GM18519 (cell line): ENCODE measurements at regions not wholly inside any gene's neighbourhood (a gene's known extent, or its start where the extent isn't known, plus 50 kb on each side); places are given as distances from the start of the nearest gene placed in this dataset.
"Not testable (repeated sequence)": the region's sequence is repeated elsewhere in the genome, so short reads cannot be mapped to it uniquely, and the experiment has no call there.

Experiments used
- ATAC-seq: cut with Tn5 transposase; IDR thresholded peaks from one replicate; pipeline ENCODE4 v1.9.1; 2021; ENCODE audit warnings: mild to moderate bottlenecking, moderate library complexity; ENCODE audit not compliant: unreplicated experiment, low FRiP score

DNA sequence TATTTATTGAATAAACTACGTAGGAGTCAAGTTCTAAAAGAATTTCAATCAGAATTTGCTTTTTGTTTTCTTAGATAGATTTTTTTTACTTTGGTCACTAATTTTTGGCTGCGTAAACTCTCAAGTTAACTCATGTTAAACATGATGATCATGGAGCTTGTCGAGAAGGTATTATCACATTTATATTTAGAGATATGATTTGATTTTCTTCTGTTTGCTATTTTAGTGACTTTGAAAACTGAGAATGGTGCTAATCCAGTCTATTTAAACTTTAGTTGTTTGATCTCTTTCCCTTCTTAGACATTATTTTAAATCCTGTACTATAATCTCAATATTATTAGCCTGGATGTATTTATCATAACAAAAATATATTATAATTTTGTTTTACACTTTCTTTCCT lies 179.4 kb upstream of the SEMA3C start:
- no peak for ATAC-seq

DNA sequence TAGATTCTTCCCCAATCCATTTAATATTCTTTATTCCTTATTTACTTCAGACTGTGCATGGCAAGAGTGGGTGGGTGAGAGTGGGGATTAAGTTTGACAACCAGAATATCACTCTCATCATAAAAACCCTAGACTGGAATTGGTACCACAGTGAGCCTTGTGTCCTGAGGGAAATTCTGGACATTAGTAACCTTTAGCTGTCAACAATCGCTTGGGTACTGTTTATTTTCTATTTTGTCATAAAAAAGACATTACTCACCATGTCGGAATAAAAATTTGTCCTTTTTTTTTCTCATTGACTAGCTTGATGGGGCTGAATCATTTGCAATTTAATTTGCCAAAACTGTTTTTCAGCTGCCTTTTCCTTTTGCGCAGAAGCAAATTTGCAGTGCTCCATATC lies 176.1 kb upstream of the SEMA3C start:
- ATAC-seq: no peak

DNA sequence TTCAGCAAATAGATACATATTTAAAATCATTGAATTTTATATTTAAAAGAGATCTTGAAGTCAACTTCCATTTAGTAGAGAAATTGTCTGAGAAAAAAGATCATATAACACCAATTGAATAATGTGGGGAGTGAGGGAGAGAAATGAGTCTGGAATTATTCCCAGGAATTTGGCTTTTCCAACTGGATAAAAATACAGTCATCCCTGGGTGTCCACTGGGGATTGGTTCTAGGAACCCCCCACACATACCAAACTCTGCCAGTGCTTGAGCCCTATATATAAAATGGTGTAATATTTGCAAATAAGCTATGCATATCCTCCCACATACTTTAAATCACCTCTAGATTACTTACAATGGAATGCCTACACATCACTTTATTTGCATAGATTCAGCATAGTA lies 162.8 kb upstream of the SEMA3C start:
- no peak for ATAC-seq

DNA sequence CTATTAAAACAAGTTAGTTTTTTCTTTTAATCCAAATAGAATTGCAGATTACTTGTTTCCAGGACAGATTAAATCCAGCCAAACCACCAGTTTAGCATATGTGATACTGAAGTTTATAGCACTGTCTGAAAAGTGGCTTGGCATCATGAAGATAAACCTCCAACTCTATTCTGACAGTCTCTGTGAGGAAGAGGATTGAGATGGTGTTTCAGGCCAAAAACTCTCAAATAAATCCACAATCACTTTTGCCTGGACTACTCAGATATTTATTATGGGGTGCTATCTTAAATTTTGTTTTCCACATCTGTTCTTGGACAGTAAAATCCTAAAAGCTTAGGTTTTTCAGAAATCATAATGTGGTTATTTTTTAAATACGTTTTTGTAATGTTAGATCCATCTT lies 161.7 kb upstream of the SEMA3C start:
- no peak for ATAC-seq

DNA sequence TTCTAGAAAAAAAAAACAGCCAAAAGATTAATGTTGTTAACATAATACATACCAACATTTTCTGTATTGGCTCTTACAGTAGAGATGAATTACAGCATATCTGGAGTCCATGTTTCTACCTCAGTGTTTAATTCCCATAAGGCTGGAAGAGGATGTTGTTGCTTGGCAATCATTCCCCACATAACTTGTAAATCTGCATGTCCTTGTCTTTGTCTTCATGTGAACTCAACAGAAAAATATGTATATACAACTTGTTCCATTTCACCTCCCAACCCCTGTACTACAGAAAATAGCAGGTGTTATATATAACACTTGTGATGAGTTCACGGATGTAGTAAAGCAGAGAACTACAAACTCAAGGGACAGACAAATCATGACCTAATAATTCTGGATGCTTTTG lies 160.9 kb upstream of the SEMA3C start:
- no peak for ATAC-seq

DNA sequence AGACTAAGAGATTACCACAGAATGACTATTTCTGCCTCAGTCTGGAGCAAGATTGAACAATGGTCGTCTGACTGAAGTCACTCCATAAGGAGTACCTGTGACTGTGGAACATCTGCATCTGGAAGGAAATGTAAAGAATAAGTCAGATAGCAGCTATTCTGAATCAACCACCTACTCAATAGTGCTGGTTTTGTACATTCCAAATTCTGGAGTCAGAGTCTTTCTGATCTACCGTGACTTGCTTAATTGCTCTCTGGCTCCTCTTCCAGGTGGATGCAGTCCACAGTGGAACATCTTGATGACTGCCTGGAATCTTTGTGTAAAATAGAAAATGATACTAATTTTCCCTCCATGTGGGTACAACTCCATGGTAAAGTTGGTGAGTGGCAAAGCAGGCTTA lies 156.3 kb upstream of the SEMA3C start:
- no peak for ATAC-seq

DNA sequence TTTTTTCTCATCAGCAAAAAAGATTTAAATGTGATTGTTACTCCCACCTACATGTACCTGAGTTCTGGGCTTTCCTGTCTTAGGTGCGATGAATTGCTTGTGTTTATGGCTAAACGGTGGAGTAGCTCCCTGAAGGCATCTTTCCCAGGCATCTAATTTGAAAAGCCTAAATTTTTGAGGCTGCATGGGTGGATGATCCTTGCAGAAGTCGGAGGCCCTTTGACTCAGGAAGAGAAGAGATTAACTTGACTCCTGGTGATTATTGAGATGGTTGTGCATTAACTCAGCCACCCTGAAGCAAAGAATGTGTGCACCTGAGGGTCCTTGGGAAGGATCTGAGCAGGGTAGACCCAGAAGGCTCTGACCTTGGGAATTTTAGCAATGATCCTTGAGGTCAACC lies 155.6 kb upstream of the SEMA3C start:
- ATAC-seq: no peak

DNA sequence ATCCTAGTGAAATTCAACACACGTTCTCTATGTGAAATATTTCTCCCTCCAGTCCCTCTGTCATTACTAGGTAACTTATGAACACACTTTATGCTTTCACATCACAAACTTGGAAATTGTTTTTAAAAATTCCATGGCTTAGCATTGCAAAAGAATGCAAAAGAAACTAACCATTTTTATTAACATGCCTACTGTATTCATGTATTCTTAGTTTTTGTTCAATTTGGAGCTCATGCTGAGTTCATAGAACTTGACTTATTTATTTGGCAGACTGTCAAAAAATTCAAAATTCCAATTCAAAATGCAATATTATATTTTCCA lies 155.0 kb upstream of the SEMA3C start:
- no peak for ATAC-seq

DNA sequence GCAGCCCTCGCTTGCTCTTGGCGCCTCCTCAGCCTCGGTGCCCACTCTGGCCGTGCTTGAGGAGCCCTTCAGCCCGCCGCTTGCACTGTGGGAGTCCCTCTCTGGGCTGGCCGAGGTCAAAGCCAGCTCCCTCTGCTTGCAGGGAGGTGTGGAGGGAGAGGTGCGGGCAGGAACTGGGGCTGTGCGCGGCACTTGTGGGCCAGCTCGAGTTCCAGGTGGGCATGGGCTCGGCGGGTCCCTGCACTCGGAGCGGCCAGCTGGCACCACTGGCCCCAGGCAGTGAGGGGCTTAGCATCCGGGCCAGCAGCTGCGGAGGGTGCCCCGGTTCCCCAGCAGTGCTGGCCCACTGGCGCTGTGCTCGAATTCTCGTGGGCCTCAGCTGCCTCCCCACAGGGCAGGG lies 152.1 kb upstream of the SEMA3C start:
- ATAC-seq: no peak

DNA sequence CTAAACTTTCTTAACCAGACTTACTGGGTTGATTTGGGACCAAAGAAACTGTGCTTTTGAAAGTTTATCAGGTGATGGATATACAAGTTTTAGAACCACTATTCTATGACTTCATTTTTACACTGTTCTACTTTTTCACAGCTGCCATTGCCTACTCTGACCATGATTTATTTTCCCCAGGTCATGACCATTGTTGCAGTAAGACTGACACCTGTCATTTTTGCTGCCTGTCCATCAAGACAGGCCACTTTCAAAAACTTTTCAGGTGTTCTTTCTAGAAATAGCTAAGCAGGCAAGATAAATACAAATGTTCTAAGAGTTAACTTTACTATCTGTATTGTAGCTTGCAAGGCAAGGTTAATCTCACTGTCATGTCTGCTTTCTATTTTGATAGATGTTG lies 147.9 kb upstream of the SEMA3C start:
- no peak for ATAC-seq

DNA sequence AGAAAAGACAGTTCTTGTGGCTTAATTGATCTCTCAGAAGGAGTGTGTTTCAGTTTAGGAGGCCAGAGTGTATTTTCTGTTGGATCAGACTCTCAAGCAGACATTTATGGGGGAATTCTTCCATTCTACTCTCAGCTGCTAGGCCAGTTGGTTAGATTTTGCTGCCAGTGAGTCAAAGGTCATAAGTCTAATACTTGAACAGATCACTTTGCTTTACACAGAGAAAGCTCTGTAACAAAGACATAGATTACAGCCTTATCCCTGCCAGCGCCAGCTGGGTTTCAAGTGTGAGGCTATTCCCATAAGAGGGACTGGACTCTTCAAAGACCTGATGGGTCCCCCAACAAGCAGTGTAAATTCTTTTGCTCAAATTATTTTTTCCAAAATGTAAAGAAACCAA lies 145.6 kb upstream of the SEMA3C start:
- no peak for ATAC-seq

DNA sequence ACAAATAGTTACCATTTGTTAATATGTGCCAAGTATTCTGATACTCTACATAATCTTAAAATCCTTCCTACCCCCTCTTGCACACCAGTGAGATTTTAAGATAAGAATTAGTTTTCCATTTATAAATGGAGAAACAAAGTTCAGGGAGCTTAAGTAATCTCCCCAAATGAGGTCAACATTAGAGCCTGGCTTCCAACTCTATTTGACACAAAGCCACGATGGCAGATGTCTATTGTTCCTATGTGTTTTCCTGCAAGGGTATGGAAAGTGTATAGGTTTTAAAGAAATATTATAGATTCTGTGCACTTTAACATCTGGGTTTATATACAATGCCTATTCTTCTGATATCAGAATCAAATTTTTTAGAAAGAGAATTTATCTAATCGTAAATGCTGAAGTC lies 143.9 kb upstream of the SEMA3C start:
- ATAC-seq: no peak

DNA sequence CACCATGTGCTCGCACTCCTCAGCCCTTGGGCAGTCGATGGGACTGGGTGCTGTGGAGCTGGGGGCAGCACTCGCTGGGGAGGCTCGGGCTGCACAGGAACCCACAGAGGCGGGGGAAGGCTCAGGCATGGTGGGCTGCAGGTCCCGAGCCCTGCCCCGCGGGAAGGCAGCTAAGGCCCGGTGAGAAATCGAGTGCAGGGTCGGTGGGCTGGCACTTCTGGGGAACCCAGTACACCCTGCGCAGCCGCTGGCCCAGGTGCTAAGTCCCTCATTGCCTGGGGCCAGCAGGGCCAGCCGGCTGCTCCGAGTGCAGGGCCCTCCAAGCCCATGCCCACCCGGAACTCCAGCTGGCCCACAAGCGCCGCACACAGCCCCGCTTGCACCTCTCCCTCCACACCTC lies 138.6 kb upstream of the SEMA3C start:
- ATAC-seq: not testable (repeated sequence)

DNA sequence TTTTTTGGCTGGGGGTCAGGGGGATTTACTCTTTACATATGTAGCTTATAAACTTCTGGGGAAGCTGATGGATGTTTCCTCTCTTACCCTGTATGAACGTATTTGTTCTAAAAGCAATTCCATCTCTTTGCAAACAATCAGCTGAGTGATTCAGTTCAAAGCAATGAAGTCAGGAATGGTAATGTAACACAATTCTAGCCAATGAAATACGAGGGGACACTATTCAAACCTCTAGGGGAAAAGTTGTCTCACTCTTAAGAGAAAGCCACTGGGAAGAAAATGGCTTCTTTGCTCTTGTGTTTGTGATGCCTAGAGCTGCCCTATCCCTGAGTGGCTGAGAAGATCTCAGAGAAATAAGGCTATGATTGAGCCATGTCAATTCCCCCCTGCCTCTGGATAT lies 134.8 kb upstream of the SEMA3C start:
- no peak for ATAC-seq

DNA sequence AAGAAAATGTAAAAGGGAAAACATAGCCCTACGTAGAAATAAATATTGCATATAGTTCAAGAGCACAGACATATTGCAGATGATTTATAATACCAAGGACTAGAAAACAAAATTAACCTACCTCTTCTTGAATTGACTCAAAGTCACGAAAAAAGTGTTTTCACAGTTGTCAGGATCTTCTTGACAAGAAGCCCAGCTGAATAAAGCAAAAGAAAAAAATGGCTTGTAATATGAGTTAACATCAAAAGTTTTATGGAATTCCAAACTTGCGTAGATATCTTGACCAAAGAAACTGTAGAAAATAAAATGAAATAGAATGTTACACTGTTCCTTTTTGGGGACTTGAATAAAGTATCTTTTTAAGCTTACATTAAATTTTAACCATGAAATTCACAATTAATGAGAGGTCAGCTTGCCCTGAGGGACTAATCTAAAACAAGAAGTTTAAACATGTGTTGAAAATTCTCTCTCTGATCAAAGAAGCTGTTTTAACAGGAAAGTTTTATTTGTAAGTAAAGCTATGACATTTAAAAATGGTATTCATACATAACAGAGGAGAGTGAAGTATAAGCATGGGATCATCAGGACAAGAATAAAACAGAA lies 133.1 kb upstream of the SEMA3C start:
- no peak for ATAC-seq

DNA sequence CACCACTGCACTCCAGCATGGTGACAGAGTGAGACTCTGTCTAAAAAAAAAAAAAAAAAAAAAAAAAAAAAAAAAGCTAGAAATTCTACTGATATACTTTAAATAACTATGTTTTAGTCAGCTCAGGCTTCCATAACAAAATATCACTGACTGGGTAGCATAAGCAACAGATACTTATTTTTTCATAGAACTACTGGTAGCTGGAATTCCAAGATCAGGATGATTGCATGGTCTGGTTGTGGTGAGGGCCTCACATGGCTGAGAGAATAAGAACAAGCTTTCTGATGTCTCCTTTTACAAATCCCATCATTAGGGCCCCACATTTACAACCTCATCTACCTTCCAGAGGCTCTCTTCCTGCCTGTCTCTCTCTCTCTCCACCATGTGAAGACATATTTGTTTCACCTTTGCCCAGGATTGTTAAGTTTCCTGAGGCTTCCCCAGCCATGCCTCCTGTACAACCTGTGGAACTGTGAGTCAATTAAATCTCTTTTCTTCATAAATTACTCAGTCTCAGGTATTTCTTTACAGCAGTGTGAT lies 126.7 kb upstream of the SEMA3C start:
- ATAC-seq: no peak

DNA sequence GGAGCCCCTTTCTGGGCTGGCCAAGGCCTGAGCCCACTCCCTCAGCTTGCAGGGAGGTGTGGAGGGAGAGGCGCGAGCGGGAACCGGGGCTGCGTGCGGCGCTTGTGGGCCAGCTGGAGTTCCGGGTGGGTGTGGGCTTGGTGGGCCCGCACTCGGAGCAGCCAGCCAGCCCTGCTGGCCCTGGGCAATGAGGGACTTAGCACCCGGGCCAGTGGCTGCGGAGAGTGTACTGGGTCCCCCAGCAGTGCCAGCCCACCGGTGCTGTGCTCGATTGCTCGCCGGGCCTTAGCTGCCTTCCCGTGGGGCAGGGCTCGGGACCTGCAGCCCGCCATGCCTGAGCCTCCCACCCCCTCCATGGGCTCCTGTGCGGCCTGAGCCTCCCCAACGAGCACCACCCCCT lies 123.8 kb upstream of the SEMA3C start:
- not testable (repeated sequence) for ATAC-seq

DNA sequence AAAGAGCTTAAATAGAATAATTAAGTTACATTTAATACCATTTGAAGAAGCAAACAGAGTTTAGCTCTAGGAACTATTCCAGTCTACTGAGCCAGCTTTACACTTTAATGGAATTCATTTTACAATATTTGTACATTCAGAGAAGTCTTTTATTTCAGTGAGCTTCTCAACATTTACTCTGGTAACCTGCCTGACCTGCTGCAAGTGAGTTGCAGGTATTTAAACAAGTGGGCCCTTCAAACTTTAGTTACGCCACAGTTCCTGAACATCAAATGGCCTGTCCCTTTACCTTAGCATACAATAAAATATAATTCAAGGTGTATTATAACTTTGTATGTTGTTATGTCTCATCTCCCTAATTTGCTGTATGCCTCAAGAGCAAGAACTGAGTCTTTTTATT lies 121.6 kb upstream of the SEMA3C start:
- no peak for ATAC-seq

DNA sequence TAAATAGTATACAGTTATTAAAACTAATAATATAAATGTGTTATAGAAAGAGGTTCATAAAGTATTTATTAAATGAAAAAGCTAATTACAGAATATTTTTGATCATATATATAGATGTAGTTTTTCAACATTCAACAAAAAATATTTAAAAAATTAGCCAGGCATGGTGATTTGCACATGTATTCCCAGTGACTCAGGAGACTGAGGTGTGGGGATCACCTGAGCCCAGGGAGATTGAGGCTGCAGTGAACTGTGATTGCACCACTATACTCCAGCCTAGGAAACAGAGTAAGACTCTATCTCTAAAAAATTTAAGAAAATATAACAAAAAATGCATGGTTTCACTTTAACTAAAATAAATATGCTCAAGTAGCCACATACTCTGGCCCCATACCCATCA lies 118.0 kb upstream of the SEMA3C start:
- ATAC-seq: no peak

DNA sequence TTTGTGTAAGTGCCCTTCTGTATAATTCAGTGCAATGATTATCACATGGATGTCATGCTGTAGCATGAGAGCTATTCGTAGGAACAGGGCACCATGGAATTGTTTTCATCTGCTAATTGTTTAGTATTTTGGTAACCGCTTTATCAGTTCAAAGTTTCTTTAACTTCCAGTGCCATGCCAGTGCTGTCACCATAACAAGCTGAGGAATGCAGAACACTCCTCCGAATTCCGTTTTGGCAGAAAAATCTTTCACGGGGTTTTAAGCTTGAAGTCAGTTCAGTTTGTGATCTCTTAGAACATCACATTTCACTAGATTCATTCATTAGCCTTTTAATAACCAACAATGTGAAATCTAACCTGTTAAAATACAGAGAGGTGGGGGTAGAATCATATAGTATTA lies 117.2 kb upstream of the SEMA3C start:
- no peak for ATAC-seq

DNA sequence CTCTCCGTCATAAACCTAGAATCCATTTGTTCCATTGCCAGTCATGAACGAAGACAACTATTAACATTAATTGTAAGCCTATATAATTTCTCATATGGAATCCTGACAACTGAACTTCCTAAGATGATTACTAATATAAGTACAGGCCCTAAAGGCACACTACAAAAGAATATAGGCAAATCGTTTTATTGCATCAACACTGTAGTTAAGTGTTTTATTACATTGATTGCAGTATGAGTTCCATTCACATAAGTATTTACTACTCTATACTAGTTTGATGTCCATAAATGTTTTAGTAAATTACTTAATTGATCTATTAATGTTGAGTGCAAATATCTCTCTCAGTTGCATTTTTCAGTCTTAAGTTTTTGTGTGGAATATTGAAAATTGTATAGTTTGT lies 113.1 kb upstream of the SEMA3C start:
- ATAC-seq: no peak

DNA sequence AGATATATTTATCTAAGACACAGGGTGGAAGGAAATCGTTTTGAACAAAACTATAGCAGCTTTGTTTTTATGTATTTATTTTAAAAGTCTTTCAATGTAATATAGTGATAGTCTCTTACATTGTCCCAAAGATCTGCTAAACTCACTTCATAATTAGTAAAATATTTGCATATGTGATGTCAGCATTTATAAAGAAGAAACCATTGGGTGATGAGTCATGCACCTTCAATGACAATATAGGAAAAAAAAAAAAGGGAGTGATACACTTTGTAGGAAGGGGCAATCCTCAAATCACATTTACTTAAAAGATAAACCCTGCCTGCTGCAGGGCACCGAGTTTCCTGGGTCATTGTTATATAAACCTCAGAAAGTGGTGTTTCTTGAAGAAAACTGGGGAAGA lies 112.4 kb upstream of the SEMA3C start:
- no peak for ATAC-seq

DNA sequence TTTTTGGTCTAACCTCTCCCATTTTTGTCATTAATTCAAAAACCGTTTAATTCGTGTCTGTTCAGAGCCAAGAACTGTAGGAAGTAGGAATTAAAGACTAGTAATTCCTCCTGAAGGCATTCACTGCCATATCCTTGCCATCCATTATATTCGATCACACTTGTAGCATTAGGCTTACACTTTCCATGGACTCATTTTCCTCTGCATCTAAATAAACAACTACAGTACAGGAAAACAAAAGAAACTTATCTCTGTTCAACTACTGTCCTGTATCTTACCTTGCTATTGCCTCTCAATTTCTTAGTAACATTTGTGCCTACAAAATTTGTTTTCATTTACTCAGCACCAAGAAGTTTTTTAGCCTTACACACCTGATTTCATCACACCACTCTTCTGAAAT lies 111.6 kb upstream of the SEMA3C start:
- no peak for ATAC-seq
